ENCODE measurements at regions not wholly inside any gene's neighbourhood (a gene's known extent, or its start where the extent isn't known, plus 50 kb on each side); places are given as distances from the start of the nearest gene placed in this dataset.

DNA sequence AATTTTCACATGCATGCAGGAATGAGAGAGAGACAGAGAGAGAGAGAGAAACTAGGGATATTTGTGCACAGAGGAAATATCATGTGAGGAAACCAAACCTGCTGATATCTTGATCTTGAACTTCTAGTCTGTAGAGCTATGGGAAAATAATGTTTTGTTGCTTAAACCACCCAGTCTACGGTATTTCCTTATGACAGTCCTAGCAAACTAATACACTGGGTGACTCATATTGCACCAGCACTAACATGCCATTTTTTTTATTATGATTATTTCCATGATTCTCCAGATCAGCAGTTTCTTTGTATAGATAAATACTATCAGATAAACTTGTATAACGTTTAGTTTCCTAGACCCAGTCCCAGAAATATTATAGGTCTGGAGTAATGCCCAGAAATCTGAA lies 1259.0 kb downstream of the ZPLD1 start:
- DNase-seq = no peak

DNA sequence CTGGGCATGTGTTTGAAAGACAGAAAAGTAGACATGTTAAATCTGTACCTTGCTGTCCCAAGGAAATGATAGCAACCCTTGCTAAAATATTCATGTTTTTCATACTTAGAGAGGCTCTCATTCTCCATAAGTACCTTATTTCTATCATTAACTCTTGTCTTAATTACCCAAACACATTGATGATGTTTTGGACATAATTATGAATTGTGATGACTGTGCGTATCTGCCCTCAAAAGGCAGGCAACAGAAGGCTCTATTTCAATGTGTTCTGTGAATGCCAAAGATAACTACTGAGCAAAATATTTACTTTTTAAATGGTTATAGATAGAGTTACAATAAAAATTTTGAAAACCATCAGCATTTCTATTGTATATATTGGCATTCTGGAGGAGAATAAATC lies 1263.8 kb downstream of the ZPLD1 start:
- no peak for DNase-seq

DNA sequence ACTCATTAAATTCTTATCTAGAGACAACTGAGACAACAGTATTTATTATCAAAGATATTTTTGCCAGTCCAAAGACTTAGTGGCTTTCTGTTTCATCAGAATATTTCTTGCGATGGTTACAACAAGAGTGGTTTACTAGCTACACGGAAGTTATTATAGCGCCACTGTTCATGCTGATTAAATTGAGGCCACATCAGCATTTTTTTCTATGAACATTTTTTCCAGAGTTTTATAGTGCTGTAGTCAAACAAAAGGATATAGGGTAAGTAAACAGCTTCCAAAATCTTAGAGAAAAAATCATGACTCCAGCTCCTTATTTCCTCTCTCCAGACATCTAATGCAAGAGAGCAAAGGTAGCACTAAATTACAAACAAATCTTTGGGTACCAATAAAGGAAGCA lies 1264.4 kb downstream of the ZPLD1 start:
- DNase-seq = no peak

DNA sequence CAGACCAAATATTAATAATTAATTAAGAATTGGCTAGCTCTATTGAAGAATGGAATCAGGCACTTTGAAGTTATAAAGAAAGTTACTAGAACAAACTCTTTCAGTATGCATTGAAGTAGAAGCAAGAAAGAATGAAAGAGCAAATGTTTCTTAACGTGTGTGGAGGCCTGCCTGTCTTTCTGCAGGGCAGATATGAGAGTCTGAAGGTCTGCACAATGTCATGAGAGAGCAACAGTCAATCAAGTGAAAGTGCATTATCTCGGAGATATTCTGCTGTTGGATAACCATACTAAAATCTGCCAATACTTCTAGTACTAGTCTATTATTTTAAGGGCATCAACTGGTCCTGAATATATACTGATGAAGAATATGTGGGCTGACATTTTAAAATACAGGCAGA lies 1270.8 kb downstream of the ZPLD1 start:
- DNase-seq = no peak

DNA sequence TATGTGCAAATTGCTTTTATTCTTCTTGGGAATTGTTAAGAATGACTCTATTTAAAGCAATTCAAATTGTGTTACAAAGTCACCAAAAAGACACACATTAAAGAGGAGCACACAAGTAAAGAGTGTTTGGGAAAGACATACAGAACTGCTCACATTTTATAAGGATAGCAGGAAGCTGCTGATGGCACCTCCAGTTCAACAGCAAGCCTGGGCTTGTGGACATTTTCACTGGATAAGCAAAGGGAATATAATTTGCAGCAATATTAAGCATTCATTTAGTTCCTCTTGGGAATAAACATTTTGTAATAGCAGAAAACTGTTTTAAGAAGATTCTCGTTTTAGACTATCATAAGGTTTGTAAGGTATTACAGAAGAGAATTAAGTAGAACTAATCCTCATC lies 1271.9 kb downstream of the ZPLD1 start:
- DNase-seq = no peak

DNA sequence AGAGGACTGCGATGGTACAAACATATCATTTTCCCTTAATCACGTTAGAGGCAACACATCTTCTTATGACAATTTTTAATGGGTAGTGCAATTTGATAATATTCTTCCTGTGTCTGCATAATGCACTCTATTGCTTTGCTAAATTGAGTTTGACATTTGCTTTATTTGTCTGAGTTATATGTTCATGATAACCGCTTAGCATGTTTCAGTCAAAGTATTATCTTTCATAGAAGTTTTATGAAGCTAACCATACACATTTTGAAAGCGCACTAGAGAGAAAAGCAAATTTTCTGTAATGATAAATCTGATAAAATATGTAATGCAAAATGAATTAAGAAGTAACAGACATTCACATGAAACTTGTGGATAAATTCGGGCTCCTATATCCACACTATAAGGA lies 1276.9 kb downstream of the ZPLD1 start:
- DNase-seq = no peak

DNA sequence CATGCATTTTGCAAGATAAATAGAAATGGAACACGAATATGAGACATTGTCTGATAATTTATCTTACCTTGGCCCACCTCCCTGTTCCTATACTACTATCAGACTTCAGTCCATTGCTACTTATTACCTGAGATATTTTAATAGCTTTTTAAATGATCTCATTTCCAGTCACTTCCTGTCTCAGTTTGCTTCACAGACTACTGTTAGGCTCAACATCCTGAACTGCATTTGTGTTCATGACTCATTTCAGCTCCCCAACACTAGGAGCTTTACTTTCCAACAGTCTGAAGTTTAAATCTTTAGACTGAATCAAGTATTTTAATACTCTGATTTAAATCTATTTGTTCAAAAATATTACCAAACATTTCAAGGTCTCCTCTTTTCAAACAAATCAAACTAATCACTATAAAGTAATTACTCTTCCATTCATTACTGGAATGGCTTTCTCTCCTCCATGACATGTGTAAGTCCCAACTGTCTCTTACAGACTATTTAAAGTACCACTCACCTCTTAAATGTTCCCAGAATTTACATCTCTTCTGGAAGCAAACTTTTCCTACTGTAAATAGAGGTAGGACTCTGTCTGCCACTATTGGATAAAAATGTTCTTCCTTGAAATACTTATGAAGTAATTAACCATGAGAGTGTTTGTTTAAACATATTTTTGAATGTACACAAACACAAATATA lies 1277.6 kb downstream of the ZPLD1 start:
- DNase-seq = no peak

DNA sequence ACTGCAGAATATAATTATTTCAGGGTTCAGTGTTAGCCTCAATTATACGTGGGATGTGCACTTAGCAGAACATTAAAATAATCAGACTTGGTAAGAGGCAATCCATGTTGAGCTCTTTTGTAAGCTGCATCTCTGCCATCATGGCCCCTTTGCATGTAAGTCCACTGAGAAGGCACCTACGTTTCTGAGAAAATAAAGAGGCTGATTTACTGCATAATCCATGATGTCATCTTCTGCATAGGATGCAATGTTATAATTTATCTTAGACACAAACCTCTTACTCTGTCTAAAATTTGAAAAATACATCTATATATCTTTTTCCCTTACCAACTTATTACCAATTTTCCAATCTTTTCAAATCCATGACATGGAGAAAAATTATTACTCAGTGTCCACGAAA lies 1294.7 kb downstream of the ZPLD1 start:
- no peak for DNase-seq

DNA sequence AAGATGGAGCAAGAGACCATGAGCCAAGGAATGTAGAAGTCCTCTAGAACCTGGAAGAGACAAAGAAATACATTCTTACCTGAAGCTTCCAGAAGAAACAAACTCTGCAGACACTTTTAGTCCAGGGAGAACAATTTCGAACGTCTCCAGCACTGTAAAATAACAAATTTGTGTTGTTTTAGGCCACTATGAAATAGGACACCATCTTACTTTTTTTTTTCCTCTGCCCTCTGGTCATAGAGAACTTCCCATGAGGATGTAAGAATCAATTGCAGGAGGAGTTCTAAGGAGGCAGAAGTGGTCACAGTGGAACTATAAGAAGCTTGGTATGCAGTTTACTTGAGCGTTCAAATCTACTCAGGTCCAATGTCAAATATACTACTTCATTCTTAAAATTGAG lies 1295.9 kb downstream of the ZPLD1 start:
- DNase-seq = no peak

DNA sequence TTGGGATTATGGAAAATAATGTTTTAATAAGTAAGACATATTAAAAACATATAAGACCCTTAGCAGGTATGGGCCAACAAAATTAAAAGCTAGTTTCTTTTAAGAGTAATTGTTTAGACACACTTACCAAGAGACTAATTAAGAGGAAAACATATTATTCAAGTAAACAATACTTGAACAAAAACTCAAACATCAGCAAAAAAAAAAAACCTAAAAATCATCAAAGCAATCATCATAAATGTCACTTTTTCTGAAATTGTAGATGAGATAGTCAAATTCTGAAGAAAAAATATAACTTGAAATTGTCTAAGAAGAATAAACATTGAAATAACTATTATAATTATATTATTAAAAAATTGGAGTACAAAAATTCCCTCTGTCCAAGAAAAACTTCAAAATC lies 1318.2 kb downstream of the ZPLD1 start:
- no peak for DNase-seq

DNA sequence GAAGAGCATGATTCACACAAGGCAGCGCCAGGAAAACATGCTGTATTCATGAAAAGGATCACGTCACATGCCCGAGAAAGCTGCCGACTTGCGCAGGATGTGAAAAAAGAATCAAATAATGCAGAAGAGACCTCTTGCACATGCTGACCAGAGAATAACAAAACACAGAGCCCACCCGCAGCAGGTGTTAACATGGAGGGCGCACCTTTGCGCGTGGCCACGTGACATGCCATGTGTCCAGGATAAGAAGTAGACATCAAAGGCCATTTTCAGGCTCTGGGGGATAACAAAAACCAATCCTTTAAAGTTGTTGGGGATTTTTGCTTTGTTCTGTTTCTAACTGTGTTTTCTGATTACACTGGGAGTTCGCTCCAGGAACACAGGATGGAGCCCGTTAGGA lies 1332.8 kb downstream of the ZPLD1 start:
- DNase-seq = no peak

DNA sequence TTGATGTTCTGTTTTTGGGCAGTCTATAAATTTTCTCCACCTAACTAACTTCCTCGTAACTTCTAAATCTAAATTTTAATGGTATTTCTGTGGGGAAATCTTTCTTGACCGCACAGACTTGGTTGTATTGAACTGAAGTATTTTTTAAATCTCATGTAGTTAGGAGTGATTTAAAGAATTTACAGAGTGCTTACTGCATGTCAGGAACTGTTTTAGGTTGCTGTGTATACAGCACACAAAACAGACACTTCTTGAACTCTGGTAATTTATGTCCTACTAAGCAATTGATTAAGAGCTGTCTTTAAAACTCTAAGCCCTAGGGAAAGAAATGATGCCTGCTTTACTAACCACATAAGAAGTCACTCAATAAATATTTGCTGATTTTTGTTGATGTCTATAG lies 1350.2 kb downstream of the ZPLD1 start:
- no peak for DNase-seq

DNA sequence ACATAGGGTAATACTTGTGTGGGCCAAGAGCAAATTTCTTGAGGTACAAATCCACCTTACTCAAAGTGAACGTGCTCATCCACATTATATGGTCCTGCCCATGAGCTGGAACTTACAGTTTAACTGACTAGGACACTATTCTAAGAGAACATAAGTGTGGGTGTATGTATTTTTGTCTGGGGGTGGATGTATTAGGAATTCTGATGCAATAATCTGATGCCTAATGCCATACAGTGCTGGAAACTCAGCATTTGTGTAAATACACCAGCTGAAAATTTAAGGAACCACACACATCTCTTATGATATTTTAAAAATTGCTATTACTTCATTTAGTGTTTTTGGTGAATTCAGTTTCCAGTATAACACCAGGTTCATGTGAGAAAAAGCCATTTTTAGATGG lies 1350.7 kb downstream of the ZPLD1 start:
- no peak for DNase-seq

DNA sequence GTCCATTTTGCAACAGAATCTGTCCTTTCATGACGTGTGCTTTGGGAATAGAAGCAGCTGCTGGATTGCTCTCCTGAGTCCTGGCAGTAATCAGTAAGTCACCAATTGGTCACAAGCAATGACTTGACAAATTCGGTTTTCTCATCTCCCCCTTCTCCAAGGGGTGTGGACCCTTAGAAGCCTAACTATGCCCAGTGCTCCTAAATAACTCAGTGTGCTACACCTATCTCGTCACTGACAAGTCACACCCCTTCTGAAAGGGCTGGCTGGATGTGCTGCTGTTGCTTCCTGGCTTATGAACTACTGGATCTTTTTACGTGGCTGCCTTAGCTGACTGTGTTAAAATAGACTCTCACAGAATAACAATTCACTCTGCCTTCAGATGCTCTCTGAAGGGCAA lies 1351.5 kb downstream of the ZPLD1 start:
- no peak for DNase-seq

DNA sequence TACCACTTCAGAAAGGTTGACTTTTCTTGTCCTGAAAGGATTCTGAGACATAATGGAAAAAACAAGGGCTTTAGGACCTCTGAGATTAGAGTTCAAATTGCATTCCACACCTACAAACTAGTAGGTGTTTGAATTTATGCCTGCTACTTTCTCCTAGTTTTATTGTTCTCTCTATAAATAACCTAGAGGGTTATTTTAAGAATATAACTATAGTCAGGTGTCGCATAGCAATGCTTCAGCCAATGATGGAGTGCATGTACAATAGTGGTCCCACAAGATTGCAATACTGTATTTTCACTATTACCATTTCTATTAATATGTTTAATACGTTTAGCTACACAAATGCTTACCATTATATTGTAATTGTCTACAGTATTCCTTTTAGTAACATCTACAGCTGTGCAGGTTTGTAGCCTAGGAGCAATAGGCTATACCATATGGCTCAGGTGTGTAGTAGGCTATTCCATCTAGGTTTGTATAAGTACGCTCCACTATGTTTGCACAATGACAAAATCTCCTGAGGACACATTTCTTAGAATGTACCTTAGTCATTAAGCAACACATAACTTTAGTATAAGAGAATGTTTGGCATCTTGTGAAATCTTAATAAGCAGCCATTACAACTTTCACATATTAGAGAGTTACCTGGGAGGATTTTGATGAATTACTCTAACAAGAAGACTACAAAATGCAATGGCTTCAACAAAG lies 1352.5 kb downstream of the ZPLD1 start:
- DNase-seq = no peak

DNA sequence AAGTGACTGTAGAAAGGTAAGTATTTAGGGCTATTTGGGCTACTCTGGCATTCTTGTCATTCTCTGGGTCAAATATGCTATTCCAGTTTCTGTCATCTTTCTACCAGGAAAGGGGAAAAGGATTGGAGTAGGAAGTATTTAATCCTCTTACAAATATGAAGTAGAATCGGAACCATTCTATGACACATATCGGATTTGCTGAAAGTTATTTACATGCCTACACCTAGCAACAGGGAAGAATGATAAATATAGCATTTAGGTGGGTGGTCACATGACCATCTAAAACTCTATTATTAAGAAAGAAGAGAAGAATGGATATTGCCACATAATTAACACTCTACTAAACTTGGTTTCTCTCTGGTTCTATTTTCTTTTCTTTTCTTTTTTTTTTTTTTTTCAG lies 1353.1 kb downstream of the ZPLD1 start:
- no peak for DNase-seq

DNA sequence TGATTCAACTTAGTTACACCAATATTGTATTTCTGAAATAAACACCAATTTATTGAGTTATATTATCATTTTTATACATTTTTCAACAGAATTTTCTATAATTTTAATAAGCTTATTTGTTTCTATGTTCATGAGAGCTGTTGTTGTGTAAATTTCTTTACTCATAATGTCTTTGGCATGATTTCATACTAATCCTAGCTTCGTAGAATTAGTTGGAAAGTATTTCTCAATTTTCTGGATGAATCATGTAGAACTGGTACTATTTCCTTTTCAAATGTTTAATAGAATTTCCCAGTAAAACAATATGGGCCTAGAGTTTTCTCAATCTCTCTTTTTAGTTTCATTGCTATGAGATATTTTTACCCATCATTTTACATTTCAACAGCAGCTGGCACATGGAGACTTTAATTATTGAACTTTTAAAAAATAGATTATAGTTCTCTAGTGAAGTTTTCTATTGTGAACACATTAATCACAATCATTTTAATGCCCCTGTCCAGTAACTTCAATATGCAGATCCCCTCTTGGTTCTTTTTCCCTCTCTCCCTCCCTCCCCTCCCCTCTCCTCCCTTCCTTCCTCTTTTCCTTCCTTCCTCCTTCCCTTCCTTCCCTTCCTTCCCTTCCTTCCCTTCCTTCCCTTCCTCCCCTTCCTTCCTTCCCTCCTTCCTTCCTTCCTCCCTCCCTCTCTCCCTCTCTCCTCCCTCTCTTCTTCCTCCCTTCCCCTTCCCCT lies 1357.1 kb downstream of the ZPLD1 start:
- no peak for DNase-seq

DNA sequence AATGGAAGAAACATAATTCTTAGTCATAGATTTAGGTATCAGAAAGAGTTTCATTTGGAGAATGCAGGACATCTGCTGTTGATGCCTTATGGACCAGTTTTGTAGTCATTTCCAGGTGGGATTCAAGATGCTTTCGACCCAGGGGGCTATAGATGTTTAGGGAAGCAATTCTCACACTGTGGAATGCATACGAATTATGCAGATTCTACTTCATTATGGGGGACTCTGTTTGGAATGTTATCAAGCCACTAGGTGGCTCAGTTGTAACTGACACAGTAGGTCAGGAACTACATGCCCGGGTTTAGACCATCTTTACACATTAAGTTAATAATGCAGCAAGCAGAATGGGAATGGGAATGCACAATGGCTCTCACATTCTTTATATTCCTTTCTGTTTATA lies 1359.8 kb downstream of the ZPLD1 start:
- DNase-seq = no peak

DNA sequence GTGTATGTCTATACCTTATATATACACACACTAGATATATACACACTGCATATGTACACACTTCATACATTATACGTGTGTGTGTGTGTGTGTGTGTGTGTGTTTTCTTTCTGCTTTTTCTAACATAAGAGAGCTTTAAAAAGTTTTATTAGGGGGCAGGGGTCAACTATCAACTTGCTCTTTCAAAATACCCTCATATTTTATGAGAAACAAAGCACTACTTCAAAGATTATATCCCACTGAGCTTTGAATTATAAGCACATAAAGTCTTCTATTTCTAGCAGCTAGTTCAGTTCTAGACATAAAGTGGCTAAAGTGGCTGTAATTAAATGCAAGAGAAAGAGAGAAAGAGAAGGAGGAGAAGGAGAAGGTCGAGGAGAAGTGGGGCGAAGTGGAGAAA lies 1361.3 kb downstream of the ZPLD1 start:
- DNase-seq = no peak

DNA sequence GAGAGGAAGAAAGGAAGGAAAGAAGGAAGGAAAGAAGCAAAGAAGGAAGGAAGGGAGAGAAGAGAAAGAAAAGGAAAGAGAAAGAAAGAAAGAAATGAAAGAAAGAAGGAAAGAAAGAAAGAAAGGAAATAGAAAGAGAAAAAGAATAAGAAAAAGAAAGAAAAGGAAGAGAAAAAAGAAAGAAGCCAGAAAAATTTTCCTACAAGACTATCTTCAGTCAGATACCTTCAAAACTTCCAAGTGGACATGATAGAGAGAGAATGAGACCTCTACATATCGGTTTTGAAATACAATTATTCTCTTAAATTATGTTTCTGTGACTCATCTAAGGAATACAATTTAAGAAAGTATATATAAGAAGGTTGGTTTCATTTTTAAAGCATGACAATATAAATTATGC lies 1369.0 kb downstream of the ZPLD1 start:
- DNase-seq = no peak

DNA sequence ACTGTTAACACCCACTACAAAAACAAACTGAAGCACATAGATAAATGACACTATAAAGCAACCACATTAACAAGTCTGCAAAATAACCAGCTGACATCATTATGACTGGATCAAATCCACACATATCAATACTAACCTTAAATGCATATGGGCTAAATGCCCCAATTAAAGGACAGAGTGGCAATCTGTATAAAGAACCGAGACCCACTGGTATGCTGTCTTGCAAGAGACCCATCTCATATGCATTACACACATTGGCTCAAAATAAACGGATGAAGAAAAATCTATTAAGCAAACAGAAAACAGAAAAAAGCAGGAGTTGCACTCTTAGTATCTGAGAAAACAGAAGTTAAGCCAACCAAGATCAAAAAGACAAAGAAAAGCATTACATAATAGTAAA lies 1375.4 kb downstream of the ZPLD1 start:
- DNase-seq = no peak

DNA sequence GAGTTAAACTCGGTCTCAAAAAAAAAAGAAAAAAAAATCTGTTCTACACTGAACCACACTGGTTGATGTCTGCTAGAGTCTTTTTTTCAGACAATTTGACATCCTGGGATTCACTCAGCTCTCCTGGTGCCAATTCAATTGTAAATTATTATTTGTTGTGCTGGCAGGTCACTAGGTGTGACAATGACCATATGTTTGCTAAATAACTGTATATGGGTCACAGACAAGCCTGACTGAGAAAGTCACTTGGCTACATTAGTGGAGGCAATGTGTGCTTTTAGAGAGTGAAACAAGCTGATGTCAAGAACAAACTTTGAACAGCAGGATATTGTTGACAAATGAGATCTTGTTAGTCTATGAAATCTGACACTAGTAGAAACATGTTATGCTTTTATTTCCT lies 1379.1 kb downstream of the ZPLD1 start:
- DNase-seq = no peak

DNA sequence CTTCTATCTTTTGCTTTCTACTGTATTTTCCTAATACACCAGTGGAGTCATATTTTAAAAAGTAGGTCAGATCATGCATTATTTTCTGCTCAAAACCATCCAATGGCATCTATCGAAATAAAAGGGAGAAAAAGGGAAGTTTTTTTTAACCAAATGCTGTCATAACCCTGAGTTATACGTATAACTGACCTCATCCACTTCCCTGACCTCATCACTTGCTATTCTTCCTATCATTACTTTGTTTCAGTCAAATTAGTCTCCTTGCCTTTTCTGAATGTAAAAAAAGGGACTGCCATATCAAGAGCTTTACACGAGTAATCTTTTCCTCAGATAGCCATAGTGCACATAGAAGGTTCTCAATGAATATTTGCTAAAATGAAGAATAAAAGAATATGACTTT lies 1383.6 kb downstream of the ZPLD1 start:
- DNase-seq = no peak

DNA sequence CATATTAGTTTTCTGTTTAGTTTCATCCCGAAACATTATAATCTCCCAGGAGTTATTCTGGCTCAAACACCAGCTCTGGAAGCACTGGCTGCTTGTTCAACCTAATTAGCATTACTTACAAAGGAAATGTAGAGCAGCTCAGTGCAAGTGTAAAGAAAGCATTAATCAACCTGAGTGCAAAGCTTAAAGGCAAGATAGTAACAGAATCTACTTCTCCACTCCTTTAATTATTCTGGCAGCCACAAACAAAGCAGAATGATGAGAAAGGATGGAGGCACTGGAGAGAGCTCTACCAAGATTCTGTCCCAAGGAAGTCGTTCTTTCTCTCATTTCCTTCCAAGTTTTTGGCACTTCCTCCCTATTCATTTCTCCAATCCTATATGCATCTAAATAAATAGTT lies 1384.0 kb downstream of the ZPLD1 start:
- no peak for DNase-seq

All from GOT3 (cell line).